Uterus (tissue), 2 donors: ENCODE measurements at regions not wholly inside any gene's neighbourhood (a gene's known extent, or its start where the extent isn't known, plus 50 kb on each side); places are given as distances from the start of the nearest gene placed in this dataset.

Source experiments
- POLR2A ChIP-seq, 2 donors: fragments of 450-650 bp; IDR thresholded peaks; one replicate each; pipeline ENCODE4 v1.6.1; 2016; ENCODE audit warnings: antibody characterized with exemption in 2 of 2, mild to moderate bottlenecking in 1 of 2, moderate library complexity in 1 of 2
- TF ChIP-seq, protein P1 (sequence below), 4 experiments: fragments of 200-600 bp in 2 of 4; fragments of 450-650 bp in 2 of 4; sonication (generic) in 2 of 4; IDR thresholded peaks; one replicate each; pipeline ENCODE4 v1.5.1; 2016 to 2019; ENCODE audit warnings: antibody characterized with exemption in 4 of 4, mild to moderate bottlenecking in 2 of 4, moderate library complexity in 1 of 4

DNA sequence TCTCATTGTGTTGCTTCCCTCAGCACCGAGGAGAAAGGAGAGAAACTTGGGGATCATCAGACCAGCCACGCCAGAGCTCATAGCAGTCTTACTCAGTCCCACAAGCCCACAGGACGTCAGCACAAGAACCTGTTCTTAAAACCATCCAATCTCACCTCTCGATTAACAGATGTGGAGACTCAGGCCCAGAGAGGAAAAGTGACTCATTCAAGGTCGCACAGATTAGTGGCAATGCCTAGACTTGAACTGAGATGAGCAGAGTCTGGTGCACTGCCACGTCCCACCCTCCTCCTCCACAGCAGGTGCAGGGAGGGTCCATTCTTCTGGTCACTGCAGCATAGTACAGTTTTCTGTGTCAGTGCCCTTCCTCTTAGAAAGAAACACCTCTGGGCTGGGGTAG lies 154.9 kb upstream of the PZP start:
- TF ChIP-seq, protein P1, sequence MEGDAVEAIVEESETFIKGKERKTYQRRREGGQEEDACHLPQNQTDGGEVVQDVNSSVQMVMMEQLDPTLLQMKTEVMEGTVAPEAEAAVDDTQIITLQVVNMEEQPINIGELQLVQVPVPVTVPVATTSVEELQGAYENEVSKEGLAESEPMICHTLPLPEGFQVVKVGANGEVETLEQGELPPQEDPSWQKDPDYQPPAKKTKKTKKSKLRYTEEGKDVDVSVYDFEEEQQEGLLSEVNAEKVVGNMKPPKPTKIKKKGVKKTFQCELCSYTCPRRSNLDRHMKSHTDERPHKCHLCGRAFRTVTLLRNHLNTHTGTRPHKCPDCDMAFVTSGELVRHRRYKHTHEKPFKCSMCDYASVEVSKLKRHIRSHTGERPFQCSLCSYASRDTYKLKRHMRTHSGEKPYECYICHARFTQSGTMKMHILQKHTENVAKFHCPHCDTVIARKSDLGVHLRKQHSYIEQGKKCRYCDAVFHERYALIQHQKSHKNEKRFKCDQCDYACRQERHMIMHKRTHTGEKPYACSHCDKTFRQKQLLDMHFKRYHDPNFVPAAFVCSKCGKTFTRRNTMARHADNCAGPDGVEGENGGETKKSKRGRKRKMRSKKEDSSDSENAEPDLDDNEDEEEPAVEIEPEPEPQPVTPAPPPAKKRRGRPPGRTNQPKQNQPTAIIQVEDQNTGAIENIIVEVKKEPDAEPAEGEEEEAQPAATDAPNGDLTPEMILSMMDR (IDR thresholded peaks at IDR 0.05): no peak
- TF ChIP-seq POLR2A (IDR thresholded peaks at IDR 0.05): no peak
